ENCODE measurements at regions not wholly inside any gene's neighbourhood (a gene's known extent, or its start where the extent isn't known, plus 50 kb on each side); places are given as distances from the start of the nearest gene placed in this dataset.

GRCh38 chr22:26857169-26857568 lies 199.8 kb downstream of the MIAT start:
- TF ChIP-seq CTCF (IDR thresholded peaks at IDR 0.05) (no peak), POLR2A (IDR thresholded peaks at IDR 0.05) (no peak)

All from Peyer's patch (tissue), 4 donors.